Progenitor cell of endocrine pancreas (in vitro differentiated cells): ENCODE measurements at regions not wholly inside any gene's neighbourhood (a gene's known extent, or its start where the extent isn't known, plus 50 kb on each side); places are given as distances from the start of the nearest gene placed in this dataset.

Experiments
- DNase-seq: peaks from one replicate; pipeline ENCODE4 v3.0.0; 2021; ENCODE audit warnings: low spot score; ENCODE audit not compliant: unreplicated experiment
- H3K27ac Mint-ChIP-seq: 2 replicates; pipeline ENCODE4 v1.8.0; 2021; ENCODE audit warnings: mild to moderate bottlenecking, moderate library complexity, mixed read lengths
- H3K27me3 Mint-ChIP-seq: 2 replicates; pipeline ENCODE4 v1.8.0; 2021; ENCODE audit warnings: mixed read lengths
- H3K36me3 Mint-ChIP-seq: 2 replicates; pipeline ENCODE4 v1.8.0; 2022; ENCODE audit warnings: mixed read lengths; ENCODE audit not compliant: insufficient read depth
- H3K4me1 Mint-ChIP-seq: 2 replicates; pipeline ENCODE4 v1.8.0; 2021; ENCODE audit warnings: low read depth, mixed read lengths
- H3K4me3 Mint-ChIP-seq: 2 replicates; pipeline ENCODE4 v1.8.0; 2021; ENCODE audit warnings: low read depth, mild to moderate bottlenecking, moderate library complexity, mixed read lengths
- H3K9me3 Mint-ChIP-seq: 2 replicates; pipeline ENCODE4 v1.8.0; 2021; ENCODE audit warnings: low read depth, mixed read lengths
- TF ChIP-seq, protein P1 (sequence below): fragments of 200-600 bp; sonication (generic); IDR thresholded peaks from one replicate; pipeline ENCODE4 v1.5.0; 2021; ENCODE audit warnings: antibody characterized with exemption, mild to moderate bottlenecking; ENCODE audit not compliant: unreplicated experiment

DNA sequence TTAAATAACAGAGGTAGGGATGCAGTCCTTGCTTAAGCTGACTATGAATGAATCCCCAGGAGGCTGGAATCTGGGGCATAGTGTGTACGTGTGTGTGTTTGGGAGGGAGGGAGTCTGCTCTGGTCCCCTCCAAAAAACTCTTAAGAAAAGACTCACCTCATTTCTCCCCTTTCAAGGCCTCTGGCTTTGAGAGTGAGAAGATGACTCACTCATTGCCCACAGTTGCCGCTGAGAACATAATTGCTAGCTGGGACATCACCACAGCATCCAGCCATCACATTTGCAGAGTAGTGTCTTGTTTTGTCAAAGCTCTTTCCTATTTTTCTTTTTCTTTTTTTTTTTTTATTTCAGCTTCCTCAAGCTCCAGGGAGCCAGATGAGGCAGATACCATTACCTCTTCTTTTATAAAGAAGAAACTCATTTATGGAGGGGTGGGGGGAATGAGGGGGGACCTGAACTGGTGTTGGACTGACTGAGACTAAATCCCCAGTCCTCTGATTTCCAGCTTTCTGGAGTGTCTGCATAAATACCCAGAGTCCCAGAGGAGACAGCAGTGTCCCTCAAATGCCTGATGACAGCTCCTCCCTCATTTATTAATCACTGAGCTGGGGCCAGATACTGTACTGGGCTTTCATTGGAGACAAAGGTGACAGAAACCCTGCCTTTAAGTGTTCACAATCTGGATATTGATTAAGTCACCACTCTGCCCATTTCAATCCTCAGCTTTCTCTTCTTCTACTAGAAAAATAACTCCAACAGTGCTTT lies 61.9 kb upstream of the LAS1L start:
- no peaks in the 10 kb centered on the region for H3K4me1 Mint-ChIP-seq
- H3K27ac Mint-ChIP-seq, result no peak overlapping the region
- DNase-seq, result no peak
- TF ChIP-seq, protein P1, sequence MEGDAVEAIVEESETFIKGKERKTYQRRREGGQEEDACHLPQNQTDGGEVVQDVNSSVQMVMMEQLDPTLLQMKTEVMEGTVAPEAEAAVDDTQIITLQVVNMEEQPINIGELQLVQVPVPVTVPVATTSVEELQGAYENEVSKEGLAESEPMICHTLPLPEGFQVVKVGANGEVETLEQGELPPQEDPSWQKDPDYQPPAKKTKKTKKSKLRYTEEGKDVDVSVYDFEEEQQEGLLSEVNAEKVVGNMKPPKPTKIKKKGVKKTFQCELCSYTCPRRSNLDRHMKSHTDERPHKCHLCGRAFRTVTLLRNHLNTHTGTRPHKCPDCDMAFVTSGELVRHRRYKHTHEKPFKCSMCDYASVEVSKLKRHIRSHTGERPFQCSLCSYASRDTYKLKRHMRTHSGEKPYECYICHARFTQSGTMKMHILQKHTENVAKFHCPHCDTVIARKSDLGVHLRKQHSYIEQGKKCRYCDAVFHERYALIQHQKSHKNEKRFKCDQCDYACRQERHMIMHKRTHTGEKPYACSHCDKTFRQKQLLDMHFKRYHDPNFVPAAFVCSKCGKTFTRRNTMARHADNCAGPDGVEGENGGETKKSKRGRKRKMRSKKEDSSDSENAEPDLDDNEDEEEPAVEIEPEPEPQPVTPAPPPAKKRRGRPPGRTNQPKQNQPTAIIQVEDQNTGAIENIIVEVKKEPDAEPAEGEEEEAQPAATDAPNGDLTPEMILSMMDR, result no peak
- no peaks in the 10 kb centered on the region for H3K36me3 Mint-ChIP-seq
- H3K27me3 Mint-ChIP-seq, result no peaks in the 10 kb centered on the region
- peaks cover 10% of the 10 kb centered on the region for H3K9me3 Mint-ChIP-seq
- no peak overlapping the region for H3K4me3 Mint-ChIP-seq

DNA sequence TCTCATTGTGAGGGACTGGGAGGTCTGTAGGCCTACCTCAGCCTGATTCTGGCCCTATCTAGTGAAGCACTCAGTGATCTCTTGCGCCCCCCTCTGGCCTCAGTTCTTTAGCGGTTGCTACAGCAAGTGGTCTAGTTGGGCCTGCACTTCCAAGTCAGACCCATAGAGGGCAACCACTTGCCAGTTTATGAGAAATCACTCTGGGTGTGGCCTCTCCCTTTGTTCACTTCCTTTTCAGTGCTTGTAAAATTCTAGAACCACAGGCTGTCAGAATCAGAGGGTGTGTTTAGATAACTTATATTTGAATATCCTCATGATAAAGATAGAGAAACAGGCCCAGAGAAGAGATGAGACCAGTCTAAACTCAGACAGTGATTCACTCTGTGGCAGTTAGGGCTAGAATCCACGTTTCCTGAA lies 60.9 kb upstream of the LAS1L start:
- H3K9me3 Mint-ChIP-seq, result peaks cover 15% of the 10 kb centered on the region
- no peaks in the 10 kb centered on the region for H3K36me3 Mint-ChIP-seq
- peak overlapping the region; percentile 1 for H3K27ac Mint-ChIP-seq
- no peak overlapping the region for H3K4me3 Mint-ChIP-seq
- no peaks in the 10 kb centered on the region for H3K4me1 Mint-ChIP-seq
- DNase-seq, result peak; percentile 66
- no peaks in the 10 kb centered on the region for H3K27me3 Mint-ChIP-seq
- TF ChIP-seq, protein P1, result peak; percentile 74

DNA sequence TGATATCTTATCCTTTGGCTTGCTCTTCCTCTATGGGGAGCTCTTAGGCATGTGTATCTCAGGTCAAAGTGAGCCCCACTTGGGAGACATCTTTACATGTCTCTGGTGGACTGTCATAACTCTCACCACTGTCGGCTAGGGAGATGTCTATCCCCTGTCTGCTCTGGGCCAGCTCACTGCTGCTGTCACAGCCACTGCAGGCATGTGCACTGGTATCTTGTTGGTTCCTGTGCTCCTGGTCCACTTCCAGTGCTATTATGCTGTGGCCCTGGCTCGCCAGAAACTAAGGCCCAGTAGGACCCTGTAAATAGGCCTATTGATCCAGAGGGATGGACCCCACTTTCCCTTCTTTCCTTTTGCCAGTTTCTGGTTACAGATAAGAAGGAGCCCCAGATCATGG lies 56.6 kb upstream of the LAS1L start:
- H3K36me3 Mint-ChIP-seq, result no peaks in the 10 kb centered on the region
- no peaks in the 10 kb centered on the region for H3K27me3 Mint-ChIP-seq
- DNase-seq, result no peak
- TF ChIP-seq, protein P1, result no peak
- H3K4me1 Mint-ChIP-seq, result no peaks in the 10 kb centered on the region
- H3K9me3 Mint-ChIP-seq, result peaks cover 9% of the 10 kb centered on the region
- H3K4me3 Mint-ChIP-seq, result no peak overlapping the region
- no peak overlapping the region for H3K27ac Mint-ChIP-seq

DNA sequence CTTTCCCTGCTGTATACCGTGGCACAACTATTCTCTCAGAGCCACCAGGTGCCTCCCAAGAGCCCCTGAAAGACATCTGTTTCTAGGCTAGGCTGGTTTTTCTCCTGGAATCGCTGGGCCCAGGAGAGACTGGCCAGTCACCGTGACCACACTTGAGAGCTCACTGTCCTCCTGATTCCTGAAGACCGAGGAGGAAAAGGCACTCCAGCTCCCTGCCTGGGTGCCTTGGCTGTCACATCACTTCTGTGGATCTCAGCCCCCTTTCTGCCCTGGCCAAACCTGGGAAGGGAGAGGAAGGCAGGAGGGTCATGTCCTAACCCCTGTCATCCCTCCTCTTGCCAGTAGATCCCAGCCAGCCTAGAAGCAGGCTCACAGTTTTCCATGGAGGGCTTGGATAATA lies 54.7 kb upstream of the LAS1L start:
- H3K4me1 Mint-ChIP-seq, result no peaks in the 10 kb centered on the region
- H3K4me3 Mint-ChIP-seq, result no peak overlapping the region
- no peaks in the 10 kb centered on the region for H3K27me3 Mint-ChIP-seq
- no peaks in the 10 kb centered on the region for H3K36me3 Mint-ChIP-seq
- peaks cover 5% of the 10 kb centered on the region for H3K9me3 Mint-ChIP-seq
- no peak overlapping the region for H3K27ac Mint-ChIP-seq
- TF ChIP-seq, protein P1, result no peak
- no peak for DNase-seq

DNA sequence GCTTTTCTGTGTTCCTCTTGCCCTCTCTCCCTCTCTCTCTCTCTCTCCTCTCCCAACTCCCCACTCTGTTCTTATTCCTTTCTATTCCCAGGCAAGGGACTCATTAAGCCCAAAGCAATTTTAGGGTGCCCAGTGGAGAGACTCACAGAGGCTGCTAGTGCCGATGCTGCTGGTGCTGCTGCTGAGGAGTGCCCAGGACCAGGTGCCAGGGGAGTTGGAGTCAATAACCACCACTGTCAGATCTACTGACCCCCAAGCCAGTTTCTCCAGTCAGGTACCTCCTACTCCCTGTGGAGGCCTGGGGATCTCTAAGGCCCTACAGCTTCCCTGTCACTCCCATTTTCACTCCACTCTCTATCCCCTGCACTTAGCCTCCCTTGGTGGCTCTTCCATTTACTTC lies 54.2 kb upstream of the LAS1L start:
- Mint-ChIP-seq H3K4me3 (no peak overlapping the region), H3K36me3 (no peaks in the 10 kb centered on the region), H3K27me3 (no peaks in the 10 kb centered on the region), H3K27ac (no peak overlapping the region), H3K4me1 (no peaks in the 10 kb centered on the region), H3K9me3 (peaks cover 5% of the 10 kb centered on the region)
- DNase-seq, result no peak
- TF ChIP-seq, protein P1, result no peak
